Liver (tissue), 8 donors: ENCODE measurements at regions not wholly inside any gene's neighbourhood (a gene's known extent, or its start where the extent isn't known, plus 50 kb on each side); places are given as distances from the start of the nearest gene placed in this dataset.

Experiments
- DNase-seq: peaks from one replicate; pipeline ENCODE4 v3.0.0-alpha.2; 2017; ENCODE audit warnings: low spot score
- H3K27ac ChIP-seq, 2 donors: one replicate each; pipeline ENCODE4 v1.7.0; 2013; ENCODE audit warnings: inconsistent platforms in 2 of 2, low read length in 2 of 2, control low read depth in 1 of 2, low read depth in 1 of 2, mild to moderate bottlenecking in 1 of 2
- H3K27me3 ChIP-seq, 4 donors: one replicate each; pipeline versions ENCODE4 v1.6.1 to v1.7.0; 2013; ENCODE audit warnings: low read length in 3 of 4, inconsistent platforms in 1 of 4, mild to moderate bottlenecking in 1 of 4, moderate library complexity in 1 of 4; ENCODE audit not compliant: control insufficient read depth in 4 of 4, insufficient read depth in 4 of 4
- H3K36me3 ChIP-seq, 4 donors: one replicate each; pipeline versions ENCODE4 v1.6.1 to v1.7.0; 2013; ENCODE audit warnings: low read length in 3 of 4, mild to moderate bottlenecking in 3 of 4, low read depth in 1 of 4, moderate library complexity in 1 of 4; ENCODE audit not compliant: control insufficient read depth in 4 of 4, insufficient read depth in 3 of 4
- H3K4me1 ChIP-seq, 4 donors: one replicate each; pipeline versions ENCODE4 v1.6.1 to v1.7.0; 2013; ENCODE audit warnings: low read length in 3 of 4, mild to moderate bottlenecking in 3 of 4, moderate library complexity in 1 of 4; ENCODE audit not compliant: control insufficient read depth in 4 of 4, insufficient read depth in 4 of 4
- H3K4me3 ChIP-seq, 3 donors: one replicate each; pipeline versions ENCODE4 v1.6.1 to v1.7.0; 2013; ENCODE audit warnings: low read length in 3 of 3, control low read depth in 1 of 3, low read depth in 1 of 3, mild to moderate bottlenecking in 1 of 3
- H3K9ac ChIP-seq, 2 donors: one replicate each; pipeline ENCODE4 v1.7.0; 2013; ENCODE audit warnings: low read length in 2 of 2, mild to moderate bottlenecking in 2 of 2, moderate library complexity in 2 of 2, control low read depth in 1 of 2, low read depth in 1 of 2
- H3K9me3 ChIP-seq, 4 donors: one replicate each; pipeline versions ENCODE4 v1.6.1 to v1.7.0; 2013; ENCODE audit warnings: low read length in 3 of 4; ENCODE audit not compliant: control insufficient read depth in 4 of 4
- ATF3 ChIP-seq: IDR thresholded peaks from 2 replicates; pipeline ENCODE4 v1.6.1; 2016; ENCODE audit warnings: antibody characterized with exemption
- EGR1 ChIP-seq, 2 donors: IDR thresholded peaks; 2 replicates each; pipeline ENCODE4 v1.6.1; 2016 to 2018; ENCODE audit warnings: antibody characterized with exemption in 2 of 2, low read depth in 2 of 2
- FOXA1 ChIP-seq: IDR thresholded peaks from 2 replicates; pipeline ENCODE4 v1.6.1; 2016; ENCODE audit warnings: antibody characterized with exemption
- FOXA2 ChIP-seq: IDR thresholded peaks from 2 replicates; pipeline ENCODE4 v1.6.1; 2016; ENCODE audit warnings: antibody characterized with exemption
- GABPA ChIP-seq, 2 donors: IDR thresholded peaks in 1 of 2; conservative IDR thresholded peaks in 1 of 2; 2 replicates each; pipeline ENCODE4 v1.6.1; 2016; ENCODE audit warnings: antibody characterized with exemption in 2 of 2, mild to moderate bottlenecking in 1 of 2, moderate library complexity in 1 of 2
- HNF4A ChIP-seq, 2 donors: conservative IDR thresholded peaks; 2 replicates each; pipeline ENCODE4 v1.6.1; 2016; ENCODE audit warnings: antibody characterized with exemption in 2 of 2, mild to moderate bottlenecking in 2 of 2
- HNF4G ChIP-seq: IDR thresholded peaks from 2 replicates; pipeline ENCODE4 v1.6.1; 2016; ENCODE audit warnings: antibody characterized with exemption
- JUND ChIP-seq, 2 donors: IDR thresholded peaks; 2 replicates each; pipeline ENCODE4 v1.6.1; 2016; ENCODE audit warnings: antibody characterized with exemption in 2 of 2
- MAX ChIP-seq: IDR thresholded peaks from 2 replicates; pipeline ENCODE4 v1.6.1; 2016; ENCODE audit warnings: antibody characterized with exemption
- NR2F2 ChIP-seq: IDR thresholded peaks from 2 replicates; pipeline ENCODE4 v1.6.1; 2016; ENCODE audit warnings: antibody characterized with exemption
- RAD21 ChIP-seq, 2 donors: IDR thresholded peaks; 2 replicates each; pipeline ENCODE4 v1.6.1; 2016; ENCODE audit warnings: antibody characterized with exemption in 2 of 2, mild to moderate bottlenecking in 2 of 2
- REST ChIP-seq: IDR thresholded peaks from 2 replicates; pipeline ENCODE4 v1.6.1; 2016; ENCODE audit warnings: antibody characterized with exemption, mild to moderate bottlenecking
- RXRA ChIP-seq, 2 donors: IDR thresholded peaks; 2 replicates each; pipeline ENCODE4 v1.6.1; 2017 to 2018; ENCODE audit warnings: antibody characterized with exemption in 2 of 2, mild to moderate bottlenecking in 1 of 2
- SP1 ChIP-seq: IDR thresholded peaks from 2 replicates; pipeline ENCODE4 v1.6.1; 2018; ENCODE audit warnings: antibody characterized with exemption, mild to moderate bottlenecking
- TAF1 ChIP-seq: conservative IDR thresholded peaks from 2 replicates; pipeline ENCODE4 v1.6.1; 2016; ENCODE audit warnings: antibody characterized with exemption, mild to moderate bottlenecking
- YY1 ChIP-seq: IDR thresholded peaks from 2 replicates; pipeline ENCODE4 v1.6.1; 2016; ENCODE audit warnings: antibody characterized with exemption, mild to moderate bottlenecking
- WGBS: extraction: QIAGEN DNeasy Blood & Tissue Kit; methylation state at CpG from one replicate; pipeline ENCODE4 v1.1.7; 2013; 5-methylcytosine and 5-hydroxymethylcytosine counted together
- TF ChIP-seq, protein P1 (sequence below): IDR thresholded peaks from 2 replicates; pipeline ENCODE4 v1.6.1; 2016; ENCODE audit warnings: antibody characterized with exemption
- TF ChIP-seq, protein P2 (sequence below): fragments of 150-350 bp; IDR thresholded peaks from 2 replicates; pipeline ENCODE4 v1.5.1; 2017; ENCODE audit warnings: improper control_type of control experiment, low read depth, low read length; ENCODE audit not compliant: missing input control
- donor health status: healthy.
- donor health status: healthy.
- donor health status: healthy.
- donor health status: healthy.
- donor health status: healthy.

GRCh38 chr7:51679358-51679757 is 362.7 kb upstream of the COBL start:
- Histone ChIP-seq H3K9me3 (no peaks in the 10 kb centered on the region), H3K27ac (no peak overlapping the region), H3K36me3 (no peaks in the 10 kb centered on the region), H3K4me1 (no peaks in the 10 kb centered on the region), H3K4me3 (no peak overlapping the region), H3K9ac (no peak overlapping the region), H3K27me3 (no peaks in the 10 kb centered on the region)
- WGBS: 68% methylated on average over 9 of the region's 9 CpGs
- TF ChIP-seq, protein P1, sequence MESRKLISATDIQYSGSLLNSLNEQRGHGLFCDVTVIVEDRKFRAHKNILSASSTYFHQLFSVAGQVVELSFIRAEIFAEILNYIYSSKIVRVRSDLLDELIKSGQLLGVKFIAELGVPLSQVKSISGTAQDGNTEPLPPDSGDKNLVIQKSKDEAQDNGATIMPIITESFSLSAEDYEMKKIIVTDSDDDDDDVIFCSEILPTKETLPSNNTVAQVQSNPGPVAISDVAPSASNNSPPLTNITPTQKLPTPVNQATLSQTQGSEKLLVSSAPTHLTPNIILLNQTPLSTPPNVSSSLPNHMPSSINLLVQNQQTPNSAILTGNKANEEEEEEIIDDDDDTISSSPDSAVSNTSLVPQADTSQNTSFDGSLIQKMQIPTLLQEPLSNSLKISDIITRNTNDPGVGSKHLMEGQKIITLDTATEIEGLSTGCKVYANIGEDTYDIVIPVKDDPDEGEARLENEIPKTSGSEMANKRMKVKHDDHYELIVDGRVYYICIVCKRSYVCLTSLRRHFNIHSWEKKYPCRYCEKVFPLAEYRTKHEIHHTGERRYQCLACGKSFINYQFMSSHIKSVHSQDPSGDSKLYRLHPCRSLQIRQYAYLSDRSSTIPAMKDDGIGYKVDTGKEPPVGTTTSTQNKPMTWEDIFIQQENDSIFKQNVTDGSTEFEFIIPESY: no peak
- no peak for TF ChIP-seq SP1
- no peak for TF ChIP-seq GABPA (IDR thresholded peaks at IDR 0.05 in 1 of 2, conservative IDR thresholded peaks at IDR 0.05 in 1 of 2)
- no peak for TF ChIP-seq EGR1 (IDR thresholded peaks at IDR 0.05; ENCODE audit: low read depth in 2 of 2)
- no peak for TF ChIP-seq REST
- TF ChIP-seq FOXA1: no peak
- TF ChIP-seq JUND (IDR thresholded peaks at IDR 0.05): no peak
- no peak for TF ChIP-seq TAF1
- TF ChIP-seq MAX: no peak
- no peak for TF ChIP-seq RXRA (IDR thresholded peaks at IDR 0.05)
- no peak for TF ChIP-seq FOXA2
- no peak for TF ChIP-seq NR2F2
- TF ChIP-seq YY1: no peak
- no peak for DNase-seq

GRCh38 chr7:51666751-51667150 is 350.1 kb upstream of the COBL start:
- H3K9me3 ChIP-seq: no peaks in the 10 kb centered on the region
- H3K4me3 ChIP-seq: no peak overlapping the region
- H3K4me1 ChIP-seq: no peaks in the 10 kb centered on the region
- no peak overlapping the region for H3K9ac ChIP-seq
- no peaks in the 10 kb centered on the region for H3K27me3 ChIP-seq
- no peak overlapping the region for H3K27ac ChIP-seq
- TF ChIP-seq MAX: no peak
- TF ChIP-seq NR2F2: no peak
- no peak for TF ChIP-seq HNF4A (conservative IDR thresholded peaks at IDR 0.05)
- no peak for TF ChIP-seq RXRA (IDR thresholded peaks at IDR 0.05)
- TF ChIP-seq ATF3: no peak
- TF ChIP-seq, protein P2, sequence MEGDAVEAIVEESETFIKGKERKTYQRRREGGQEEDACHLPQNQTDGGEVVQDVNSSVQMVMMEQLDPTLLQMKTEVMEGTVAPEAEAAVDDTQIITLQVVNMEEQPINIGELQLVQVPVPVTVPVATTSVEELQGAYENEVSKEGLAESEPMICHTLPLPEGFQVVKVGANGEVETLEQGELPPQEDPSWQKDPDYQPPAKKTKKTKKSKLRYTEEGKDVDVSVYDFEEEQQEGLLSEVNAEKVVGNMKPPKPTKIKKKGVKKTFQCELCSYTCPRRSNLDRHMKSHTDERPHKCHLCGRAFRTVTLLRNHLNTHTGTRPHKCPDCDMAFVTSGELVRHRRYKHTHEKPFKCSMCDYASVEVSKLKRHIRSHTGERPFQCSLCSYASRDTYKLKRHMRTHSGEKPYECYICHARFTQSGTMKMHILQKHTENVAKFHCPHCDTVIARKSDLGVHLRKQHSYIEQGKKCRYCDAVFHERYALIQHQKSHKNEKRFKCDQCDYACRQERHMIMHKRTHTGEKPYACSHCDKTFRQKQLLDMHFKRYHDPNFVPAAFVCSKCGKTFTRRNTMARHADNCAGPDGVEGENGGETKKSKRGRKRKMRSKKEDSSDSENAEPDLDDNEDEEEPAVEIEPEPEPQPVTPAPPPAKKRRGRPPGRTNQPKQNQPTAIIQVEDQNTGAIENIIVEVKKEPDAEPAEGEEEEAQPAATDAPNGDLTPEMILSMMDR: no peak
- no peak for TF ChIP-seq RAD21 (IDR thresholded peaks at IDR 0.05)
- TF ChIP-seq FOXA2: no peak
- no peak for TF ChIP-seq REST
- no peak for TF ChIP-seq GABPA (IDR thresholded peaks at IDR 0.05 in 1 of 2, conservative IDR thresholded peaks at IDR 0.05 in 1 of 2)
- no peak for TF ChIP-seq HNF4G
- no peak for TF ChIP-seq TAF1
- no peak for TF ChIP-seq YY1
- TF ChIP-seq, protein P1: no peak
- no peak for TF ChIP-seq SP1
- TF ChIP-seq FOXA1: no peak
- no peak for TF ChIP-seq JUND (IDR thresholded peaks at IDR 0.05)
- TF ChIP-seq EGR1 (IDR thresholded peaks at IDR 0.05; ENCODE audit: low read depth in 2 of 2): no peak
- DNase-seq: no peak
- no peaks in the 10 kb centered on the region for H3K36me3 ChIP-seq
- 42% methylated on average over 5 of the region's 5 CpGs for WGBS
